D341Med (cell line): ENCODE measurements at regions not wholly inside any gene's neighbourhood (a gene's known extent, or its start where the extent isn't known, plus 50 kb on each side); places are given as distances from the start of the nearest gene placed in this dataset.

Experiments
- DNase-seq: peaks from one replicate; pipeline ENCODE4 v3.0.0; 2012; ENCODE audit warnings: low spot score

- no peak for DNase-seq
Observed at GRCh38 chr13:79711631-79712030, 230.7 kb downstream of the NDFIP2 start.

- DNase-seq, result no peak
Observed at GRCh38 chr13:79710376-79710775, 229.4 kb downstream of the NDFIP2 start.

DNA sequence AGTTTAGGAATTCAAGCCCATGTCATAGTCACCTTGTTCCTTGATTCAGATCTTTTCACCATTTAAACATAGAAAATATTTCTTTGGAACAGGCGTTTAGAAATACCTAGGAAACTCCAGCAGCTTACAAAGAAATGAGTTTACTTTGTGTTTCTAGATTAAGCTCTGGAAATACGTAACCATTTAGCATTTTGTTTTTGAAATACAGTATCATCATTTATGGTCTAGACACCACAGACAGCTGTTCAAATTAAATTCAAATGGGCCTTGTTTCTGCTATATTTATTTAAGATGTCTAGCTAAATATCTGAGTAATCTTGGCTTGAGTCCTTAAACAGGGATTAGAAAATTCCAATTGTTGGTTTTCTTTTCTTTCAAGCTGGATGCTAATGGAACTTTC lies 228.5 kb downstream of the NDFIP2 start:
- no peak for DNase-seq

DNA sequence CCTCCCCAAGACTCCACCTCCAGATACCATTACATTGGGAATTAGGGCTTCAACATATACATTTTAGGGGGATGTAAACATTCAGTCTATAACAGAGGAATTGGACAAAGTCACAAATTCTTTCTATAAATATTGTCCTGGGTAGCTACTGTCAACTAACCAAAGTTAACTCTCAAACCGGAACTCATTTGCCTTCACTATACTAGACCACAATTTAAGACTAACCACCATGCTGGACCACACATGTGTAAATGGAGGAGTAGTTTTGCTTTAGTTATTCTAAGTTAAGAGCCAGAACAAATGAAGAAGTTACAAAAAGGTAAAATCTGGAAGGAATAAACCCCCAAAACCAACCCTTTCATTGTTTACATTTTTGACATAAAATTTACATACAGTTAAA lies 222.8 kb downstream of the NDFIP2 start:
- DNase-seq, result no peak

GRCh38 chr13:79695754-79696153 lies 214.8 kb downstream of the NDFIP2 start:
- no peak for DNase-seq

GRCh38 chr13:79692846-79693245 lies 211.9 kb downstream of the NDFIP2 start:
- DNase-seq, result no peak

DNA sequence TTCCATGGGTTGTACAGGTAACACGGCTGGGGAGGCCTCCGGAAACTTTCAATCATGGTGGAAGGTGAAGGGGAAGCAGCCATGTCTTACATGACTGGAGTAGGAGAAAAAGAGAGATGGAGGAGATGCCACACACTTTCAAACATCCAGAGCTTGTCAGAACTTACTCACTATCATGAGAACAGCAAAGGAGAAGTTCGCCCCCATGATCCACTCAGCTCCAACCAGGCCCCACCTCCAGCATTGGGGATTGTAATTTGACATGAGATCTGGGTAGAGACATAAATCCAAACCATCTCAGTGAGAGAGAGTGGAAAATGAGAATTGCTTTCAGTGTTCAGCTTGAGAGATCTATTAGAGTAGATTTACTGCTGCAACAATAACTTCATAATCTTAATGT lies 210.9 kb downstream of the NDFIP2 start:
- DNase-seq, result no peak

DNA sequence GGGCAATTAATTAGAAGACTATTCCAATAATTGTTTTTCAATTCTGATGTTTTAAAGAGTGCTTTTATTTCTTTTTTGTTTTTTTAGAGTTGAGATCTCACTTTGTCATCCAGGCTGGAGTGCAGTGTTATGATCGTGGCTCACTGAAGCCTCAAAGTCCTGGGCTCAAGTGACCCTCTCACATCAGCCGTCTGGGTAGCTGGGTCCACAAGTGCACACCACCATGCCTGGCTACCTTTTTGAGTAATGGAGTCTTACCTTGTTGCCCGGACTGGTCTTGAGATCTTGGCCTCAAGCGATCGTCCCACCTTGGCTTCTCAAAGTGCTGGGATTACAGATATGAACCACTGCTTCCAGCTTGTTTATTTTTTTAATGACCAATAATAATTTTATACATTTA lies 207.8 kb downstream of the NDFIP2 start:
- DNase-seq, result no peak

GRCh38 chr13:79686441-79686840 lies 205.5 kb downstream of the NDFIP2 start:
- DNase-seq, result no peak

GRCh38 chr13:79684371-79684770 lies 203.4 kb downstream of the NDFIP2 start:
- DNase-seq, result no peak

- DNase-seq, result no peak
Observed at GRCh38 chr13:79682164-79682563, 201.2 kb downstream of the NDFIP2 start.

GRCh38 chr13:79681069-79681468 lies 200.1 kb downstream of the NDFIP2 start:
- no peak for DNase-seq

- no peak for DNase-seq
Observed at GRCh38 chr13:79680485-79680884, 199.5 kb downstream of the NDFIP2 start.

DNA sequence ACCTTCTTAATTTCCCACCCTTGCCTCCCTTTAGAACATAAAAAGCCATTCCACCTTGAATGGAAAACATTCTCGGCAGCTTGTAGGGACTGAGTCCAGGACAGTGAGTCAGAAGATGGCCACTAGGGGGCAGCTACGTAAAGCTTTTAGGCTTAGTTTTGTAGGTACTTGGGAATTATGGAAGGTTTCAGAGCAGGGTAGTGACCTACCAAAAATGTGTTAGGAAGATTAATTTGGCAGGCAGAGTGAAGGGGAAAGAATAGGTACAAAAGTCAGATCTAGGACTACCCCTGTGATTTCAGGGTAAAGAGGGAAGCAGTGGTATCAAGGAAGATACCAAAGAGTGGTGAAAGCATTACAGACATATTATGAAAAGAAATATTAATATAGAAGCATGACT lies 198.4 kb downstream of the NDFIP2 start:
- peak; percentile 46 for DNase-seq

- DNase-seq, result no peak
Observed at GRCh38 chr13:79678100-79678499, 197.1 kb downstream of the NDFIP2 start.

DNA sequence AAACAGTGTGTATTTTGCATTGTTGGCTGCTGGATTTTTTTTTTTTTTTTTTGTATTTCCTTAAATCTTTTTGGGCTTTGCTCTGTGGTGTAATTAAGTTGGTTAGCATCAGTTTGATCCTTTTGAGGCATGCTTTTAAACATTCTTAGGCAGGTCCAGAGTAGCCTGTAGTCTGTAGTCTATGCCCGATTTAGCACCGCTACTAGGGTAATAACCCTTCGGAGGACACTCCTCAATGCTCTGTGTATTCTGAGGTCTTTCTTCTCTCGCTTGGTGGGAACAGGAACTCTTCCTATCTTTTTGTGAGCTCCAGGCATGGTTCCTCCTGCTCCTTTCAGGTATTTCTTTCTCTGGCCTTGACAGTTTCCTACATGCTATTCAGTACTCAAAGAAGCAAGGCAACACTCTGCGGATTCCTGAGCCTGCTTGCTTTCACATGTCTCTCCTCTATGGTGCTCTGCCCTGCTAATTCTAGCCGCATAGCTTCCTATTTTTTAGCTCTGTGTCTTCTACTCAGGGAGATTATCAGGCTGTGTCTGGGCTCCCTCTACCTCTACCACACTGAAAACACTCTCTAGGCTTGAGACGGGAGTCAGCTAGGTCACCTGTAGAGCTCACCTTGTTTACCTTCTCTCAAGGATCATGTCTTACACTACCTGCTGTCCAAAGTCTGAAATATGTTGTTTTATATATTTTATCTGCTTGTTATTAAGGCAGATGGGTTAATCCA lies 195.1 kb downstream of the NDFIP2 start:
- no peak for DNase-seq

DNA sequence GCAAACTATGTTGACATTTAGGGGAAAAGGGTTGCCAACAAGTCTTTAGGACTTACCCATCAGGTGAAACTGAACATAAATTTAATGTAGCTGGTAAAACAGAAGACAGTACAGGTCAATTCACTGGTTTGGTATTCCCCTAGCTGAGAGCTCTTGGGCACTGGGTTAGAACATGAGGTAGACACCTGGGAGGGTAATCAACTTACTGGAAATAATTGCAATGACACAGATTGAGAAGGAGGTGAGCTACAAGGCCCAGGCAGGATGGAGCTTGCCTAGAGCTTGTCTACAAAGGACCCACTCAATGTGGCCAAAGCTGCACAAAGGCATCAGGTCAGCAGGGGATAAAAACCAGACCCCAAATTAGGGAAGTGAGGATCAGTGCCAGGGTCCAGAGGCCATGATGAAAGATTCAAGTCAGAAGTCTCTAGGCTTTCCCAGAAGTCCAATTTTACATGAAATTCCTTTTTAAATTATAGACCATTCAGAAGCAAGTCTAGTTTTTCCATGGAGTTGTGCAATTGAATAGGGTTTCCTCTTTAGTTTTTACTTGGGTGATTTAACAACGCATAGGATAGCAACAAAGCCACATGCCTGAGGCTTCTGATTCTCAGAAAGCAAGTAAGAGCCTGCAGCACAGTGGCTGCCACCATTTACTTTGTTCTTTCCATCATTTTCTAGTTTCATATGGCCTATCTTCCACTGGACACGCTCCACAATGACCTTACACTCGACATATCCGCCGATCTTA lies 194.0 kb downstream of the NDFIP2 start:
- no peak for DNase-seq

DNA sequence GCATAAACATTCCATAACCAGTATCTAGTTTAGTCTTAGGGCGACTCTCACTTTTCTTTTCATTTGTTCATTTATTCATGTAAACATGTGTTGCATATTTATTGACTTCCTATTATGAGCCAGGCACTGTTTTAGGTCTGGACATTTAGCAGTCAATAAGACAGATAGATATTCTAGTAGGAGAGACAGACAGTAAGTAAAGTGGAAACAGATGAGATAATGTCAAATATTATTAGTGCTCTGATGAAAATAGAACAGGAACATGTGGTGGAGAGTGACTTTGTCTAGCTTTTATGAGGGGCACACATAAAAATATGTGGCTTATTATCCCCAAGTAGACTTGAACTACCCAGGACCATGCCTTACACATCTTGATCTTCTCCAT lies 193.0 kb downstream of the NDFIP2 start:
- no peak for DNase-seq

GRCh38 chr13:79673310-79673992 lies 192.5 kb downstream of the NDFIP2 start:
- no peak for DNase-seq

DNA sequence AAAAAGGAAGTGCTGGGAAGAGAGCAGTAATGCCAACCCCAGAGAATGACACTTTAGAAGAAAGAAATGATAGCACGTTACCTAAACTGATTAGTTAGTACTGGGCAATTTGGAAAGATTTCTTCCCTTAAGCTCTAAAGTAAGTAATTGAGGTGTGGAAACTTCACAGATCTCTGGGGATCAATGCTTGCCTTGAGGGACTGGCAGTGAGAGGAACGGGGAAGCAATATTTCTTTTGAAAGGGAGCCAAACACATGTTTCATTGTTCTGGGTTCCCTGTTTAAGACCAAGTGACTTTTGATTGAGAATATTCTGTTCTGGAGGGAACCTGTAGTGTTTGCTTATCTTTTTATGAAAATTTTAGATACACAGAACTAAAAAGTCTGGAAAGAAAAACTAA lies 190.5 kb downstream of the NDFIP2 start:
- DNase-seq, result no peak

- no peak for DNase-seq
Observed at GRCh38 chr13:79668201-79668752, 187.3 kb downstream of the NDFIP2 start.

DNA sequence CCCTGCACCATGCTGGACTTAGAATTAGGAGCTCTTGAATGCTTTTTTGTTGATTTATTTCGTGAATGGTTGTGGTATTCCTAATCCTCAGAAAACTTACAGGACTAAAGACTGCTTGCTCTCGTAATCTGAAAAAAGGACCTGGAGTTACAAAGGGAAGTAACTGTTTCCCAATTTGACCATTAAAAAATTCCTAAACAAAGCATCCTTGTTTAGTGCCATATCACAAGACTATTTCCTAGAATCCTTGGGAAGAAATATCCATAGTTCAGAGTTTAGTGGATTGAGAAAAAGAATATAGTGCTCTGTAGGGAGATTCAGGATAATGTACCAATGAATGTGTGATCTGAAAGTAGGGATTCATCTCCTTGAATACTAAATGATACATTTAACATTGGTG lies 186.8 kb downstream of the NDFIP2 start:
- DNase-seq, result no peak
